ENCODE measurements at regions not wholly inside any gene's neighbourhood (a gene's known extent, or its start where the extent isn't known, plus 50 kb on each side); places are given as distances from the start of the nearest gene placed in this dataset.
A peak's percentile ranks its signal among the peaks of the same experiment; 100 is the strongest.

GRCh38 chr1:34415140-34415539, 238.4 kb downstream of the C1orf94 start:
- DNase-seq, result no peak

- no peak for DNase-seq
Observed at GRCh38 chr1:34418166-34418565, 241.5 kb downstream of the C1orf94 start.

- no peak for DNase-seq
Observed at GRCh38 chr1:34419663-34420136, 243.0 kb downstream of the C1orf94 start.

- DNase-seq, result no peak
Observed at GRCh38 chr1:34425046-34425445, 248.3 kb downstream of the C1orf94 start.

- no peak for DNase-seq
Observed at GRCh38 chr1:34425785-34426184, 249.1 kb downstream of the C1orf94 start.

- DNase-seq, result no peak
Observed at GRCh38 chr1:34426325-34426896, 249.7 kb downstream of the C1orf94 start.

- DNase-seq, result no peak
Observed at GRCh38 chr1:34427170-34427569, 250.5 kb downstream of the C1orf94 start.

GRCh38 chr1:34433099-34433498, 256.4 kb downstream of the C1orf94 start:
- DNase-seq, result no peak

- no peak for DNase-seq
Observed at GRCh38 chr1:34436836-34437235, 260.1 kb downstream of the C1orf94 start.

- no peak for DNase-seq
Observed at GRCh38 chr1:34441259-34442069, 264.8 kb downstream of the C1orf94 start.

GRCh38 chr1:34444516-34444915, 267.8 kb downstream of the C1orf94 start:
- no peak for DNase-seq

GRCh38 chr1:34450325-34450724, 273.6 kb downstream of the C1orf94 start:
- DNase-seq, result no peak

- no peak for DNase-seq
Observed at GRCh38 chr1:34452451-34452850, 275.7 kb downstream of the C1orf94 start.

- DNase-seq, result no peak
Observed at GRCh38 chr1:34455121-34455520, 278.4 kb downstream of the C1orf94 start.

GRCh38 chr1:34460193-34460592, 283.5 kb downstream of the C1orf94 start:
- DNase-seq, result peak in 1 of 2 donors; percentile 1

- no peak for DNase-seq
Observed at GRCh38 chr1:34470401-34470800, 284.4 kb upstream of the GJB5 start.

- DNase-seq, result no peak
Observed at GRCh38 chr1:34474566-34474965, 280.3 kb upstream of the GJB5 start.

- no peak for DNase-seq
Observed at GRCh38 chr1:34476371-34476770, 278.5 kb upstream of the GJB5 start.

- no peak for DNase-seq
Observed at GRCh38 chr1:34477632-34478141, 277.2 kb upstream of the GJB5 start.

GRCh38 chr1:34478515-34479076, 276.3 kb upstream of the GJB5 start:
- DNase-seq, result no peak

GRCh38 chr1:34479731-34480130, 275.1 kb upstream of the GJB5 start:
- no peak for DNase-seq

- no peak for DNase-seq
Observed at GRCh38 chr1:34488080-34488708, 266.7 kb upstream of the GJB5 start.

- no peak for DNase-seq
Observed at GRCh38 chr1:34500451-34500850, 254.4 kb upstream of the GJB5 start.

- no peak for DNase-seq
Observed at GRCh38 chr1:34511802-34512201, 243.0 kb upstream of the GJB5 start.
